OCI-LY1 (cell line): ENCODE measurements at regions not wholly inside any gene's neighbourhood (a gene's known extent, or its start where the extent isn't known, plus 50 kb on each side); places are given as distances from the start of the nearest gene placed in this dataset.

ENCODE experiments used
- H2AFZ ChIP-seq: fragments of 200-600 bp; sonication (generic), shearing (Covaris generic); 2 replicates; pipeline ENCODE4 v1.6.0; 2014; ENCODE audit warnings: antibody characterized with exemption, mild to moderate bottlenecking, low read length
- H3F3A ChIP-seq: fragments of 200-600 bp; sonication (generic), shearing (Covaris generic); 2 replicates; pipeline ENCODE4 v1.6.0; 2014; ENCODE audit warnings: mild to moderate bottlenecking, antibody characterized with exemption, low read length, moderate library complexity; ENCODE audit not compliant: insufficient read depth
- H3K27ac ChIP-seq: fragments of 200-600 bp; sonication (generic); 2 replicates; pipeline ENCODE4 v1.5.1; 2014; ENCODE audit warnings: low read length, mixed run types, mild to moderate bottlenecking, low read depth; ENCODE audit not compliant: poor library complexity, severe bottlenecking
- H3K27me3 ChIP-seq: fragments of 200-600 bp; sonication (generic); 2 replicates; pipeline ENCODE4 v1.6.0; 2014; ENCODE audit warnings: antibody characterized with exemption, mild to moderate bottlenecking, low read length, moderate library complexity; ENCODE audit not compliant: insufficient read depth
- H3K36me3 ChIP-seq: fragments of 200-600 bp; sonication (generic); 2 replicates; pipeline ENCODE4 v1.6.1; 2014; ENCODE audit warnings: mild to moderate bottlenecking, antibody characterized with exemption, low read length, moderate library complexity, mixed read lengths; ENCODE audit not compliant: insufficient read depth
- H3K4me1 ChIP-seq: fragments of 200-600 bp; sonication (generic); 2 replicates; pipeline ENCODE4 v1.5.1; 2014; ENCODE audit warnings: mild to moderate bottlenecking, low read length, moderate library complexity; ENCODE audit not compliant: insufficient read depth, severe bottlenecking
- H3K4me2 ChIP-seq: fragments of 200-600 bp; sonication (generic), shearing (Covaris generic); 2 replicates; pipeline ENCODE4 v1.6.1; 2014; ENCODE audit warnings: low read length
- H3K4me3 ChIP-seq: fragments of 200-600 bp; sonication (generic); 2 replicates; pipeline ENCODE4 v1.5.1; 2014; ENCODE audit warnings: low read length, low read depth, mild to moderate bottlenecking, mixed read lengths; ENCODE audit not compliant: poor library complexity, severe bottlenecking
- H3K79me2 ChIP-seq: fragments of 200-600 bp; shearing (Covaris generic); 2 replicates; pipeline ENCODE4 v1.6.1; 2016; ENCODE audit warnings: mixed run types, low read length, mixed read lengths; ENCODE audit not compliant: insufficient read depth
- H3K9ac ChIP-seq: fragments of 200-600 bp; sonication (generic), shearing (Covaris generic); 2 replicates; pipeline ENCODE4 v1.6.1; 2014; ENCODE audit warnings: mild to moderate bottlenecking, low read length, mixed read lengths
- H3K9me2 ChIP-seq: fragments of 200-600 bp; sonication (generic), shearing (Covaris generic); 2 replicates; pipeline ENCODE4 v1.6.1; 2014; ENCODE audit warnings: low read depth, mild to moderate bottlenecking, low read length, mixed read lengths
- H3K9me3 ChIP-seq: fragments of 200-600 bp; shearing (Covaris generic); 2 replicates; pipeline ENCODE4 v1.6.1; 2014; ENCODE audit warnings: low read length, mixed read lengths
- H4K20me1 ChIP-seq: fragments of 200-600 bp; sonication (generic), shearing (Covaris generic); 2 replicates; pipeline ENCODE4 v1.6.0; 2016; ENCODE audit warnings: mild to moderate bottlenecking, low read length; ENCODE audit not compliant: insufficient read depth
- CTCF ChIP-seq: fragments of 200-600 bp; sonication (generic), shearing (Covaris generic); IDR thresholded peaks from 2 replicates; pipeline ENCODE4 v1.5.1; 2017; ENCODE audit warnings: mild to moderate bottlenecking, antibody characterized with exemption, low read length, moderate library complexity, mixed read lengths
- EZH2 ChIP-seq: fragments of 200-600 bp; sonication (generic), shearing (Covaris generic); IDR thresholded peaks from 2 replicates; pipeline ENCODE4 v1.8.0; 2017; ENCODE audit warnings: borderline replicate concordance, mixed run types, mild to moderate bottlenecking, antibody characterized with exemption, low read length, moderate library complexity, mixed read lengths

DNA sequence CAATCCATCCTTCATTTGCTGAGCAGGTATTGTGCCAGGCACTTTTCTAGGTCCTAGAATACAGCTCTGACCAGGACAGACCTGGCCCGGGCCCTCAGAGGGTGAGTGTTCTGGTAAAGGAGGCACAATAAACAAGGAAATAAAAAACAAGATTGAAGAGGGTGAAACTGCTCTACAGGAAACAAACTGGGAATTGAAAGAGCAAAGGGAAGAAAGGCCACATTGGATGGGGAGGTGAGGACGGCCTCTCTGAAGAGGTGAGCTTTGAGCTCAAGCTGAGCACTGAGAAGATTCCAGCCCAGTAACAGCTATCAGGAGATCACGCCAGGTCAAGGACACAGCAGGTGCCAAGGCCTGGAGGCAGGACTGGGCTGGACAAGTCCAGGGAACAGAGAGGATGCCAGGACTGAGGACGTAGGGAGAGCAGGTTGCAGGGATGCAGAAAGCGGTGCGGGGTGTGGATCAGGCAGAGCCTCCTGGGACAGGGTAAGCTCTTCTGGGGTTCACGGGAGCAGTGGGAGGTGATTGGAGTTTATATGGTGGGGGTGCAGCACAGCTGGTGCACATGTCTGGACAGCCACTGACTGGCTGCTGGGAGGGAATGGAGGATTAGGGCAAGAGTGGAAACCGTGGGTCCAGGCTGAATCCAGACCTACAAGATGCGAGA lies 433.3 kb downstream of the PREX1 start:
- no peaks in the 10 kb centered on the region for H3K27me3 ChIP-seq
- H4K20me1 ChIP-seq: no peaks in the 10 kb centered on the region
- no peaks in the 10 kb centered on the region for H3K36me3 ChIP-seq
- H3F3A ChIP-seq: no peaks in the 10 kb centered on the region
- TF ChIP-seq EZH2 (no peak), CTCF (no peak)
- H3K9me2 ChIP-seq: no peaks in the 10 kb centered on the region
- H3K79me2 ChIP-seq: no peaks in the 10 kb centered on the region
- no peaks in the 10 kb centered on the region for H3K9me3 ChIP-seq
- H3K27ac ChIP-seq: no peak overlapping the region
- no peak overlapping the region for H3K9ac ChIP-seq
- no peak overlapping the region for H2AFZ ChIP-seq
- no peak overlapping the region for H3K4me3 ChIP-seq
- no peak overlapping the region for H3K4me2 ChIP-seq
- no peaks in the 10 kb centered on the region for H3K4me1 ChIP-seq

DNA sequence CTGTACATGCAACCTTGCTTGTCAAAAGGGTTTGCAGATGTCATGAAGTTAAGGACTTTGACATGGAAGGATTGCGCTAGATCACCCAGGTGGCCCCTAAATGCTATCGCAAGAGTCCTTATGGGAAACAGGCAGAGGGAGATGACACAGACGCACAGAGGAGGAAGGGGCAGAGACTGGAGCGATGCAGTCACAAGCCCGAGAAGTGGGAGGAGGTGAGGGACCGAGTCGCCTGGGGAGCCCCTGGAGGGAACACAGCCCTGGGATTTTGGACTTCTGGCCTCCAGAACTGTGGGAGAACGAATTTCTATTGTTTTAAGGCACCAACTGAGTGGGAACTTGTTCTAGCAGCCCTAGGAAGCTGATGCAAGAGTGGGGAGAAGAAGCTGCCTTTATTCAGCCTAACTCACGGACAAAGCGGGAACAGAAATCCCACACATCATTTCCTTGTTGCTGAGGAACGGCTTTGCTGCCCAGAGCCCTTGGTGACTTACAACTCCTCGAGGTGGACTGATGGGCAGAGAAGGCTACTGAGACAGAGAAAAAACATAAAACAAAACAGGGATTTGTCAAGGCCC lies 434.0 kb downstream of the PREX1 start:
- H3F3A ChIP-seq: no peaks in the 10 kb centered on the region
- no peaks in the 10 kb centered on the region for H3K79me2 ChIP-seq
- no peaks in the 10 kb centered on the region for H3K4me1 ChIP-seq
- no peak overlapping the region for H3K9ac ChIP-seq
- no peaks in the 10 kb centered on the region for H3K9me3 ChIP-seq
- no peak overlapping the region for H3K4me2 ChIP-seq
- H3K9me2 ChIP-seq: no peaks in the 10 kb centered on the region
- H3K27ac ChIP-seq: no peak overlapping the region
- no peaks in the 10 kb centered on the region for H3K27me3 ChIP-seq
- no peaks in the 10 kb centered on the region for H4K20me1 ChIP-seq
- H3K36me3 ChIP-seq: no peaks in the 10 kb centered on the region
- no peak overlapping the region for H3K4me3 ChIP-seq
- TF ChIP-seq EZH2 (no peak), CTCF (no peak)
- H2AFZ ChIP-seq: no peak overlapping the region

DNA sequence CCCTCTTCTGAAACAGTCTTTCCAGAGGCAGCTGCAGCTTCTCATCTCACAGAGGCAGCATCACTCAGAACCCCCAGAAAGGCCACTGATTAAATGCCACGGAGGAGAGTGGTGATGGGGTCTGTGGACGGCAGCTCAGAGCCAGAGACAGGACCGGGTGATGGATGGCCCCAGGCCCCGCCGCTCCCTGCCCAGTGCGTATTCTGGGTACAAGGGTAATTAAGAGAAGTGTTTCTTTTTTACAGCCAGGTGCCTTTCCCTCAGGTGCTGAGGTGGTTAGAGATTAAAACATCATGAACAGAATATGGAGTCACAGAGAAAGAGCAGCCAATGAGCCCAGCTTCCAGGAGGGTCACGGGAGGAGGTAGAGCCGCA lies 434.5 kb downstream of the PREX1 start:
- H3K9ac ChIP-seq: no peak overlapping the region
- H3K4me2 ChIP-seq: no peak overlapping the region
- TF ChIP-seq EZH2: no peak
- TF ChIP-seq CTCF: no peak
- H3K79me2 ChIP-seq: no peaks in the 10 kb centered on the region
- H4K20me1 ChIP-seq: no peaks in the 10 kb centered on the region
- no peaks in the 10 kb centered on the region for H3F3A ChIP-seq
- H3K4me1 ChIP-seq: no peaks in the 10 kb centered on the region
- H3K4me3 ChIP-seq: no peak overlapping the region
- H3K9me3 ChIP-seq: no peaks in the 10 kb centered on the region
- no peaks in the 10 kb centered on the region for H3K27me3 ChIP-seq
- H3K36me3 ChIP-seq: no peaks in the 10 kb centered on the region
- no peak overlapping the region for H3K27ac ChIP-seq
- no peak overlapping the region for H2AFZ ChIP-seq
- H3K9me2 ChIP-seq: no peaks in the 10 kb centered on the region
